ENCODE measurements at regions not wholly inside any gene's neighbourhood (a gene's known extent, or its start where the extent isn't known, plus 50 kb on each side); places are given as distances from the start of the nearest gene placed in this dataset.

GRCh38 chr9:105059252-105059651 lies 131.3 kb upstream of the ABCA1 start:
- ATAC-seq (ENCODE audit: low FRiP score), result no peak
- DNase-seq (ENCODE audit: low spot score), result no peak
- TF ChIP-seq CTCF (IDR thresholded peaks at IDR 0.05), result no peak

GRCh38 chr9:105062222-105062855 lies 134.4 kb upstream of the ABCA1 start:
- DNase-seq (ENCODE audit: low spot score) (no peak), ATAC-seq (ENCODE audit: low FRiP score) (no peak)
- no peak for TF ChIP-seq CTCF (IDR thresholded peaks at IDR 0.05)

GRCh38 chr9:105064248-105065097 lies 136.5 kb upstream of the ABCA1 start:
- DNase-seq (ENCODE audit: low spot score), result peak; percentile 59
- no peak for TF ChIP-seq CTCF (IDR thresholded peaks at IDR 0.05)
- peak; percentile 88 for ATAC-seq (ENCODE audit: low FRiP score)

- DNase-seq (ENCODE audit: low spot score) (no peak), ATAC-seq (ENCODE audit: low FRiP score) (no peak)
- TF ChIP-seq CTCF (IDR thresholded peaks at IDR 0.05), result no peak
These were observed 137.4 kb upstream of the ABCA1 start for GRCh38 chr9:105065098-105066088.

- no peak for DNase-seq (ENCODE audit: low spot score)
- TF ChIP-seq CTCF (IDR thresholded peaks at IDR 0.05), result no peak
- no peak for ATAC-seq (ENCODE audit: low FRiP score)
These were observed 138.4 kb upstream of the ABCA1 start for GRCh38 chr9:105066275-105066865.

- ATAC-seq (ENCODE audit: low FRiP score), result no peak
- DNase-seq (ENCODE audit: low spot score), result no peak
- no peak for TF ChIP-seq CTCF (IDR thresholded peaks at IDR 0.05)
These were observed 140.1 kb upstream of the ABCA1 start for GRCh38 chr9:105067895-105068580.
